ENCODE measurements at regions not wholly inside any gene's neighbourhood (a gene's known extent, or its start where the extent isn't known, plus 50 kb on each side); places are given as distances from the start of the nearest gene placed in this dataset.

DNA sequence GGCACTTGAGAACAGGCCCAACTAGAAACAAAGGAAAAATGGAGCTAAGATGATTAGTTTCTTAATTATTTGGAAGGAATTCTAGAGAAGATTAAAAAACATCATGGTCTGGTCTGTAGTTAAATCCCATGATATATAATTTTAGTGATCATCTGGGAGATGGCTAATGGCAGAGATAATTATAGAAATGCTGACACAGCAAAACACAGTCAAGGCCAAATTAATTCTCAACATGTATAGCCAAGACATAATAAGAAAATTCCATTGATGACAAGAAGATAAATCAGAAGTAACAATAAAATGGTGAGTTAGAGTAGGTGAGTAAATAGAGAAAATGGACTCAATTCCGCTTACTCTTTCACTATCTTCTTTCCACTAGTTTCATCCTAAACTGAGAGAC, 59.2 kb upstream of the ITGA4 start:
- no peaks in the 10 kb centered on the region for H3K9me3 ChIP-seq (ENCODE audit: insufficient read depth, low read depth, low read length)
- H3K79me2 ChIP-seq (ENCODE audit: insufficient read depth, low read length) = no peaks in the 10 kb centered on the region
- H3K4me2 ChIP-seq (ENCODE audit: low read length) = no peak overlapping the region
- peaks cover 12% of the 10 kb centered on the region for H3K4me1 Mint-ChIP-seq (ENCODE audit: low read depth, unreplicated experiment)
- no peaks in the 10 kb centered on the region for H4K20me1 ChIP-seq (ENCODE audit: insufficient read depth, low read length)
- H3K27me3 Mint-ChIP-seq (ENCODE audit: low read depth, unreplicated experiment) = no peaks in the 10 kb centered on the region
- no peak for TF ChIP-seq EZH2 (IDR thresholded peaks at IDR 0.05; ENCODE audit: insufficient read depth, low read length)
- TF ChIP-seq, protein P1, sequence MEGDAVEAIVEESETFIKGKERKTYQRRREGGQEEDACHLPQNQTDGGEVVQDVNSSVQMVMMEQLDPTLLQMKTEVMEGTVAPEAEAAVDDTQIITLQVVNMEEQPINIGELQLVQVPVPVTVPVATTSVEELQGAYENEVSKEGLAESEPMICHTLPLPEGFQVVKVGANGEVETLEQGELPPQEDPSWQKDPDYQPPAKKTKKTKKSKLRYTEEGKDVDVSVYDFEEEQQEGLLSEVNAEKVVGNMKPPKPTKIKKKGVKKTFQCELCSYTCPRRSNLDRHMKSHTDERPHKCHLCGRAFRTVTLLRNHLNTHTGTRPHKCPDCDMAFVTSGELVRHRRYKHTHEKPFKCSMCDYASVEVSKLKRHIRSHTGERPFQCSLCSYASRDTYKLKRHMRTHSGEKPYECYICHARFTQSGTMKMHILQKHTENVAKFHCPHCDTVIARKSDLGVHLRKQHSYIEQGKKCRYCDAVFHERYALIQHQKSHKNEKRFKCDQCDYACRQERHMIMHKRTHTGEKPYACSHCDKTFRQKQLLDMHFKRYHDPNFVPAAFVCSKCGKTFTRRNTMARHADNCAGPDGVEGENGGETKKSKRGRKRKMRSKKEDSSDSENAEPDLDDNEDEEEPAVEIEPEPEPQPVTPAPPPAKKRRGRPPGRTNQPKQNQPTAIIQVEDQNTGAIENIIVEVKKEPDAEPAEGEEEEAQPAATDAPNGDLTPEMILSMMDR (IDR thresholded peaks at IDR 0.05; ENCODE audit: insufficient read depth, low read depth, low read length) = no peak
- DNase-seq (ENCODE audit: low read depth) = no peak
- no peak overlapping the region for H3K27ac ChIP-seq (ENCODE audit: low read depth, low read length)
- H3K4me1 ChIP-seq (ENCODE audit: insufficient read depth, low read length) = no peaks in the 10 kb centered on the region
- H3K9ac ChIP-seq (ENCODE audit: low read length) = no peak overlapping the region
- no peak for FAIRE-seq
- H3K9me3 Mint-ChIP-seq (ENCODE audit: unreplicated experiment) = no peaks in the 10 kb centered on the region
- no peaks in the 10 kb centered on the region for H3K27me3 ChIP-seq (ENCODE audit: insufficient read depth, low read length)
- H3K4me3 Mint-ChIP-seq (ENCODE audit: unreplicated experiment) = no peak overlapping the region
- H3K36me3 ChIP-seq (ENCODE audit: insufficient read depth, low read length) = no peaks in the 10 kb centered on the region
- no peak overlapping the region for H2AFZ ChIP-seq (ENCODE audit: low read depth, low read length)
- no peak overlapping the region for H3K27ac Mint-ChIP-seq (ENCODE audit: unreplicated experiment)
- no peak overlapping the region for H3K4me3 ChIP-seq (ENCODE audit: insufficient read depth, low read depth, low read length)
- no peaks in the 10 kb centered on the region for H3K36me3 Mint-ChIP-seq (ENCODE audit: low read depth, unreplicated experiment)

DNA sequence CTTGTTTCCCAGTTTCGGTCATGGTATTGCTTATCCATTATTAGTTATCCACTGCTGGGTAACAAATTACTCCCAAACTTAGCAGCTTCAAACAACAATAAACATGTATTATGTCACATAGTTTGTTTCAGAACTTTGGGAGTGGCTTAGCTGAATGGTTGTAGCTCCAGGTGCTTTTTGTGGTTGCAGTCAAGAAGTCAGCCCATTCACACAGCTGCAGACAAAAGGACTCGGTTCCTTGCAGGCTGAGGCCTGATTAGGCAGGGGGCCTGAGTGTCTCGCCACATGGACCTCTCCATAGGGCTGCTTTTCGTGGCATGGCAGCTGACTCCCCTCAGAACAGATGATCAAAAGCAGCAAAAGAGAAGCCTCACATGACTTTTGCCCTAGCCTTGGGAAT, 58.2 kb upstream of the ITGA4 start:
- Histone ChIP-seq H3K36me3 (ENCODE audit: insufficient read depth, low read length) (no peaks in the 10 kb centered on the region), H2AFZ (ENCODE audit: low read depth, low read length) (no peak overlapping the region), H3K9me3 (ENCODE audit: insufficient read depth, low read depth, low read length) (no peaks in the 10 kb centered on the region), H3K27me3 (ENCODE audit: insufficient read depth, low read length) (no peaks in the 10 kb centered on the region), H3K4me1 (ENCODE audit: insufficient read depth, low read length) (no peaks in the 10 kb centered on the region), H3K27ac (ENCODE audit: low read depth, low read length) (no peak overlapping the region), H3K9ac (ENCODE audit: low read length) (no peak overlapping the region), H3K4me3 (ENCODE audit: insufficient read depth, low read depth, low read length) (no peak overlapping the region), H4K20me1 (ENCODE audit: insufficient read depth, low read length) (no peaks in the 10 kb centered on the region), H3K79me2 (ENCODE audit: insufficient read depth, low read length) (no peaks in the 10 kb centered on the region), H3K4me2 (ENCODE audit: low read length) (no peak overlapping the region)
- Mint-ChIP-seq H3K4me1 (ENCODE audit: low read depth, unreplicated experiment) (peaks cover 6% of the 10 kb centered on the region), H3K4me3 (ENCODE audit: unreplicated experiment) (no peak overlapping the region), H3K9me3 (ENCODE audit: unreplicated experiment) (no peaks in the 10 kb centered on the region), H3K27ac (ENCODE audit: unreplicated experiment) (no peak overlapping the region), H3K36me3 (ENCODE audit: low read depth, unreplicated experiment) (no peaks in the 10 kb centered on the region), H3K27me3 (ENCODE audit: low read depth, unreplicated experiment) (no peaks in the 10 kb centered on the region)
- TF ChIP-seq, protein P1 (IDR thresholded peaks at IDR 0.05; ENCODE audit: insufficient read depth, low read depth, low read length) = no peak
- TF ChIP-seq EZH2 (IDR thresholded peaks at IDR 0.05; ENCODE audit: insufficient read depth, low read length) = no peak
- no peak for FAIRE-seq
- no peak for DNase-seq (ENCODE audit: low read depth)

DNA sequence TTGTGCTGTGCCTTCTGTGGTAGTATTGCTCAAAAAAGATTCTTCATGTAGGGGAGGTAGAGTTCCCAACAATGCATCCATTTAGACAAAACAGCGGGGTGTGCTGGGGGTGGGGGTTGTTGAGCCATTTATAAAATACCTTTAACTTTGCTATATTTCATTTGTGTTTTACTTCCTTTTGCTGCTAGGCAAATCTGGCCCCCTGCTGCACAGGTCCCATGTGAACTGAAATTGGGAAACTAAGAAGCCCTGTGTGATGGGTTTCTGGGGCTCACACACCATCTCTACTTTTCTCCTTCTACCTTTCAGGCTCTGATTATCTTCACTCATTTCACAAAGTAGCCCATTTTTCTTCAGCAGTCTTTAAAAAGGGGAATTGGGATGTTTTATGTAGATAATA, 52.7 kb upstream of the ITGA4 start:
- H3K4me3 ChIP-seq (ENCODE audit: insufficient read depth, low read depth, low read length) = no peak overlapping the region
- no peak for TF ChIP-seq EZH2 (IDR thresholded peaks at IDR 0.05; ENCODE audit: insufficient read depth, low read length)
- TF ChIP-seq, protein P1 (IDR thresholded peaks at IDR 0.05; ENCODE audit: insufficient read depth, low read depth, low read length) = no peak

More for the DNA sequence above, 52.7 kb upstream of the ITGA4 start:
- Histone ChIP-seq H3K4me2 (ENCODE audit: low read length) (no peak overlapping the region), H3K27me3 (ENCODE audit: insufficient read depth, low read length) (no peaks in the 10 kb centered on the region), H4K20me1 (ENCODE audit: insufficient read depth, low read length) (no peaks in the 10 kb centered on the region), H2AFZ (ENCODE audit: low read depth, low read length) (no peak overlapping the region), H3K4me1 (ENCODE audit: insufficient read depth, low read length) (no peaks in the 10 kb centered on the region), H3K36me3 (ENCODE audit: insufficient read depth, low read length) (no peaks in the 10 kb centered on the region), H3K9ac (ENCODE audit: low read length) (no peak overlapping the region), H3K9me3 (ENCODE audit: insufficient read depth, low read depth, low read length) (no peaks in the 10 kb centered on the region), H3K79me2 (ENCODE audit: insufficient read depth, low read length) (no peaks in the 10 kb centered on the region), H3K27ac (ENCODE audit: low read depth, low read length) (no peak overlapping the region)
- Mint-ChIP-seq H3K27ac (ENCODE audit: unreplicated experiment) (no peak overlapping the region), H3K4me1 (ENCODE audit: low read depth, unreplicated experiment) (peaks cover 3% of the 10 kb centered on the region), H3K36me3 (ENCODE audit: low read depth, unreplicated experiment) (no peaks in the 10 kb centered on the region), H3K27me3 (ENCODE audit: low read depth, unreplicated experiment) (peaks cover 4% of the 10 kb centered on the region), H3K4me3 (ENCODE audit: unreplicated experiment) (no peak overlapping the region), H3K9me3 (ENCODE audit: unreplicated experiment) (no peaks in the 10 kb centered on the region)
- DNase-seq (ENCODE audit: low read depth) (no peak), FAIRE-seq (no peak)

Measured in astrocyte (in vitro differentiated cells and primary cell).